ENCODE measurements at regions not wholly inside any gene's neighbourhood (a gene's known extent, or its start where the extent isn't known, plus 50 kb on each side); places are given as distances from the start of the nearest gene placed in this dataset.
"Not testable (repeated sequence)": the region's sequence is repeated elsewhere in the genome, so short reads cannot be mapped to it uniquely, and the experiment has no call there.

DNA sequence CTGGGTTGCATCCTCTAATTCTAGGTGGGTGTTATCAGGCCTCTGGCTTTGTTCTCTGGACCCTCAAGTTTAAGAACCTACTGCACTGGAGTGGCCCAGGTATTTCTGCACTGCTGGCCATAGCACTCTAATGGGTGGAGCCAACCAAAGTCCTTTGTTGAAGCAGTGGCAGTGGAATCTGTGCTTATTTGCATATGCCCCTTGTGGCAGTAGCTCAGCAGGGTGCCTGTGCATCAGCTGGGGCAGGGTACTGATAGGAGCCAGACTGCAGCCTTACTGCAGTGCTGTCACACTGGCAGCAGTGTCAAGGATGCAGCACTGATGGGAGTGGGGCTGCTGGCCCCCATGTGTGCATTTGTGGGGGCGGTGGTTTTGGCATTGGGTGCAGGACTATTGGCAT, 660.6 kb downstream of the LRRIQ3 start:
- FAIRE-seq: no peak
- DNase-seq (ENCODE audit: low spot score in 2 of 2): no peak

DNA sequence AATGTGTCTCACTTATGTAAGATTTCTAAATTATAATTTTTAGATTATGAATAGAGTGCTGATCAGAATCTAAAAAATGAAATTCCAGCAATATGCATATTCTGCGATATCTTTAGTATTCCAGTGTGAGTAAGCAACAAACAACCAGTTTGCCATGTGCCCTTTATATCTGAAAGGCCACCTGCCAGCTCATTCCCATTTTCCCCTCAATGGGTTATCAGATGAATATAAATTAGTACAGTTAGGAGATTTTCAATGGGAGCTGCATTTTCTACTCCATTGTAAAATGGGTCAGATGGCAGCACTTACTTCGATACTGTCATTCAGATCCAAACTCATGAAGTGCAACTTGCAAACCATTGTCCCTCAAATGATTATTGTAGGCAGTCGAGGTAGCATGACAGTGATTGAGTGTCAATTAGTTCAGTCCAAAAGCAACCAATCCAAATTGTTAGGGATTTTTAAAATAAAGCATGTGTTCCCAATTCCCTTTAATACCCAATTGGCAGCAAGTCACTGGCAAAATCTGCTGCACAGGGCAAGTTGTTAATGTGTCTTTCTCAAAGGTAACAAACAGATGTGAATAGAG, 680.3 kb downstream of the LRRIQ3 start:
- FAIRE-seq: no peak

DNA sequence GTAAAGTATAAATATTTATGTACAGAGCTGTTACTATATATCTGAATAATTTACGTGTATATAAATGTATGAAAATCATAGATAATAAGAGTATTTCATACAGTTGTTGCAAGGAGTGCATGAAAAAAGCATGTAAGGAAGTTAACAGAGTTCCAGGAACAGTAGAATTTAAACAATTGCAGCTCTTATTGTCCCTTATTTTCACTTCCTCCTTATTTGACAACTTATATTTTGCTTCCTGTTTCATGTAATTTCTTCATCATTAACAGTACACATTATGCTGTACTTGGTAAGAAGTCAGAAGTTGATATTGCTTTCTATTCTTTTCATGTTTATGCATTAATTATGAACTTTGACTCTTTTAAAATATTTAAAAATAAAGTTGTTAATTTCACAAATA, 681.5 kb downstream of the LRRIQ3 start:
- FAIRE-seq (no peak), DNase-seq (ENCODE audit: low spot score in 2 of 2) (no peak)

More for the DNA sequence above, 680.3 kb downstream of the LRRIQ3 start:
- no peak for DNase-seq (ENCODE audit: low spot score in 2 of 2)

DNA sequence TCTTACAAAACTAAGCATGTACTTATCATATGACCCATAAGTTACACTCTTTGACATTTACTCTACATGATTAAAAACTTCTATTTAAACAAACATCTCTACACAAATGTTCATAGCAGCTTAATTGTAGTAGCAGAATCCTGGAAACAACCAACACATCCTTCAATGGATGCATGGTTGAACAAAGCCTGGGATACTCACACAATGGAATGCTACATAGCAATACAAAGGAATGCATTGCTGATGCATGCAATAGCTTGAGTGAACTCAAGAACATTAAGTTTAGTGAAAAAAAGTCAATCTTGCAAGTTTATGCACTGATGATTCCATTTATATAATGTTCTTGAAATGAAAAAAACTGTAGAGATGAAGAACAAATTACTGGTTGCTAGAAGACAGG, 686.9 kb downstream of the LRRIQ3 start:
- no peak for FAIRE-seq
- no peak for DNase-seq (ENCODE audit: low spot score in 2 of 2)

DNA sequence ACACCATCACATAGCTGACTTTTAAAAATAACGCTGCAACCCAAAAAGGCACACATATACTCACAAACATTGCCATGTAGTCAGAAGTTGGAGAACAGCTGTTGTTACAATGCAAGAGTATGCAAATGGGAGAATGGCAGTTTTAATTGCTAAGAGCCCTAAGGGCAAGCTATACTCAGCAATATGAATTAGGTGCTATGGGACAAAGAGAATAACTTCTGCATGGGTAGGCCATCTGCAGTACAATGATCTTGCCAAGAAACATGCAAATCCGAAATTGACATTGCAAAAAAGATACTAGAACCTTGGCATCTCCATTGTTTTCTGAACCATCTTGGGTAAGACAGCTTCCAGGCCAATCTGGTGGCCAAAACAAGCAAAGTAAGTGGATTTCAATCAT, 697.8 kb downstream of the LRRIQ3 start:
- DNase-seq (ENCODE audit: low spot score in 2 of 2) (no peak), FAIRE-seq (no peak)

DNA sequence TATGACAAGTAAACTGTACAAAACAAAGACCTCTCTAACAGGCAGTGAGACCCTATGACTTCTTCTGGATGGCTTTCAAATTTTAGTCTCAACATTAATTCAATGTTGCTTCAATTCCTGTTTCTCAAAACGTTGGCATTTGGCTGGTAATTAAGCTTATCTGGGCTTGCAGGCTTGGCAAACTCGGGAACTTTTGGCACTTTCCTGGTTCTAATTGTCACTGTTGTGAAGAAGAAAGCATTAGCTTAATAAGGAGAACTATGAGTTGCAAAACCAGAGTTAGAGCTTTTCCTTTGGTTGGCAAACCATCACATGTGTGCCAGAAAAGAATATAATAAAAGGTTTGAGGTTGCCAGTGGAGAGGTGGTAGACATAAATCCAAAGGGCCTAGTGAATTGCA, 698.3 kb downstream of the LRRIQ3 start:
- no peak for DNase-seq (ENCODE audit: low spot score in 2 of 2)
- no peak for FAIRE-seq

DNA sequence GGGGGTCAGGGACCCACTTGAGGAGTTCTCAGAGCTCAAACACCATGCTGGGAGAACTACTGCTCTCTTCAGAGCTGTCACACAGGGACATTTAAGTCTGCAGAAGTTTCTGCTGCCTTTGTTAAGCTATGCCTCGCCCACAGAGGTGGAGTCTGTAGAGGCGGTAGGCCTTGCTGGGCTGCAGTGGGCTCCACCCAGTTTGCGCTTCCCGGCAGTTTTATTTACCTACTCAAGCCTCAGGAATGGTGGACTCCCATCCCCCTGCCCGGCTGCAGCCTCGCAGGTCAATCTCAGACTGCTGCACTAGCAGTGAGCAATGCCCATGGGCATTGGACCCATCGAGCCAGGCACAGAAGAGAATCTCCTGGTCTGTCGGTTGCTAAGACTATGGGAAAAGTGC, 706.4 kb downstream of the LRRIQ3 start:
- no peak for DNase-seq (ENCODE audit: low spot score in 2 of 2)
- FAIRE-seq: no peak

DNA sequence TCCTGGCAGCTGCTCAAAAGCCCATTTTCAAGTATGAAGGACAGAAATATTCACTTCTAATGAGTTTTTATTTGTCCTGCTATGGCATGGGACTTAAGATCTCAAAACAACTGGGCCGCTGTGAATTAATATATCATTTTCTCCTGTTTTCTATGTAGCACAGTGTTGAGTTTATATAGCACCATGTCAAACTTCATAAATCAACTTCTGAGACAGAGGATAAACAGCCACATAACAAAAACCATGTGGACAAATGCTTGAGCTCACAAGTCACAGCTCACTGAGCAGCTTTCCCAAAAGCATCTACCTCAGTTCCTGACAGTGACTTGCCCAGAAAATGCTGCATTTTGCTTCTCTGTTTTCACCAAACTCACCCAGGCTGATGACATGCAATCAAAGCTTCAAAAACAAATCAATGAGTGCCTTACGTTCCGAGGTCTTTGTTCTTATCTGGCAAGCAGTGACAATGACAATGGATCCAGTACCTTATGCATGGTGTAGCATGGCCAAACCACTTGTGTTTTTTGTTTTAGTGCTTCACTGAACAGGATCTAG, 722.6 kb downstream of the LRRIQ3 start:
- no peak for DNase-seq (ENCODE audit: low spot score in 2 of 2)
- no peak for FAIRE-seq

DNA sequence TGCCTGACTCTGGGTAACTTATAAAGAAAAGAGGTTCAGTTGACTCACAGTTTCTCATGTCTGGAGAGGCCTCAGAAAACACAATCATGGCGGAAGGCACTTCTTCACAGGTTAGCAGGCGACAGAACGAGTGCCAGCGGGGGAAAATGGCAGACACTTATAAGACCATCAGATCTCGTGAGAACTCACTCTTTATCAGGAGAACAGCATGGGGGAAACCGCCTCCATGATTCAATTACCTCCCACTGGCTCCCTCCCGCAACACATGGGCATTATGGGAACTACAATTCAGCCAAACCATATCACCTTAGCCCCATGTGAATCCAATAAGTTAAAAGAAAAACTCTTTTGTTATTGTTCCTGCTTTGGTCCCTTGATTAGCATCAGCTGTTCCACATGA, 725.2 kb downstream of the LRRIQ3 start:
- FAIRE-seq (no peak), DNase-seq (ENCODE audit: low spot score in 2 of 2) (no peak)

DNA sequence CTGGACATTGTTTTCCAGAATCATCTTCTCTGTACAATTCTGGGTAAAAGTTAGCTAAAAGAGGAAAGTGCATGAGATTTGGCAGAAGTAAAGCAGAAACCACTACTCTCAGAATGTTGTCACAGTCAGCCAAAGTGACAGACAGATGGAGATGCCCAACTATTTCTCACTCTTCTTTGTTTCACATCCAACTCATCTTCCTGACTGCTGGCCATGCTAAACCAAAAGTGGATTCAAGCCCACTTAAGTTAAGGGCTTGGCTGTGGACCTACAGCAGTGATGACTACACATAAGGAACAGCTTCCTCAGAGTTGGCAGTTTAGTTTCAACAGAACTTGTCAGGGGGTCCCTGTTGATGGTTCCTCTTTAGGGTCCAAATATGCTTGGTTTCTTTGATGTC, 730.2 kb downstream of the LRRIQ3 start:
- no peak for FAIRE-seq
- DNase-seq (ENCODE audit: low spot score in 2 of 2): no peak

DNA sequence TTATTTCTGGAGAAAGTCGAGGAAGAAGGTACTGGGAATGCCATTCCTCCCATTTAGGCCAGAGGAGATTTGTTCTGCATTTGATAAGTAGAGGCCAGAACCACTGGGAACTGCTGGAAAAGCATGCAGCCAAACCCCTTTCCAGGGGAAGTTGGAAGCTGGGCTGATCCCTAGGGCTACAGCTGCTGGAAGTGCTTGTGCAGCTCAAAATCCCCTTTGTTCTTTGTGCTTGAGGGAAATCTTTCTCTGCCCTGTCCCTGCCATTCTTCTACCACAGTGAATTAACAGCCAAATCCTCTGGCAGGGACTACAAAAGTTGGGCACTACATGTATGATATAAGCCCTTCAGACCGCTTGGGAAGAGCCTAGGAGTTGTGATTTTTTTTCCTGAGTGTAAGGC, 734.1 kb downstream of the LRRIQ3 start:
- FAIRE-seq (no peak), DNase-seq (ENCODE audit: low spot score in 2 of 2) (no peak)

DNA sequence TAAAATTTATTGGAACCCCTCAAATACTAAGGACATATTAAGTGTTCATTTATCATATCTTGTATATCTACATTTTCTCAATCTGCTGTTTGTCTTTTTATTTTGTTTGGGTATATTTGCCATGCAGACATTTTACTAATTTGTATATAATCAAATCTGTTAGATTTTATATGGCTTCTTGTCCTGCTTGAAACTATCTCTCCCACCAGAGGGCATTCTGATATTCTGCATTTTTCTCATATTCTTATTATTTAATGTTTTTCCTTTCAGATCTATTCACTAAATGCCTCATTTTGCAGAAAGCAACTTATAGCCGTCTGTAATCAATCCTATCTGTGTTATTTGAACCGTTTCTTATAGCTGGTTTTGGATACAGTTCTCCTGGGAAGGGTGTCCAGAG, 745.5 kb downstream of the LRRIQ3 start:
- FAIRE-seq (no peak), DNase-seq (ENCODE audit: low spot score in 2 of 2) (no peak)

DNA sequence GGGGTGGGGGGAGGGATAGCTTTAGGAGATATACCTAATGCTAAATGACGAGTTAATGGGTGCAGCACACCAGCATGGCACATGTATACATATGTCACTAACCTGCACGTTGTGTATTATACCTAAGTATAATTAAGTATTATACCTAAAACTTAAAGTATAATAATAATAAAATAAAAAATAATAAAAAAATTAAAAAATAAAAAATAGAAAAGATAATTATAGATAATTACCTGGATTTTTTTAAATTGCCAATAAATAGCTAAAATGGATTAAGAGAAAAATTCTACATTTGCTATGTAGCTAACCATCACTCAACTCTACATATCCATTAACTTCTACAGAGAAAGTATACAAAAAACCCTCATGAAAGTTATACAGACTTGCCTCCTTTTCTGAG, 747.3 kb downstream of the LRRIQ3 start:
- DNase-seq (ENCODE audit: low spot score in 2 of 2): not testable (repeated sequence)
- peak; percentile 67 for FAIRE-seq

DNA sequence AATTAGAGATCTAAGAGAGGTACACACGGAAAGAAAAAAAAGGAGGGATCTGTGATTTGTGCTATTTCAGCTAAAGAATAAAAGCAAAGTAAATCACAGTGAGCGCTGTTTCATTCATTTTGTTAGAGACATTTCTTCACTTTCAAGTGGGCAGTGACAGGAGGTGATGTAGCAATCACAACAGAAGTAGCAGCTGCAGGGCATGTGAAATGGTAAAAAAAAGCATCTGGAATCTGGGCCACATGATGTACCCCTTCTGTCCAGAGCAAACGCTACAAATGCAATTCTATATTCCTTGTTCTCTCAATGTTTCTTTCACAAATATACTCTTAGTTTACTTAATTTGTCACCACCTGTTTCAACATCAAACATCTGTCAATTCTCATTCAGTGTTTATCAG, 786.5 kb downstream of the LRRIQ3 start:
- FAIRE-seq: no peak
- no peak for DNase-seq (ENCODE audit: low spot score in 2 of 2)

DNA sequence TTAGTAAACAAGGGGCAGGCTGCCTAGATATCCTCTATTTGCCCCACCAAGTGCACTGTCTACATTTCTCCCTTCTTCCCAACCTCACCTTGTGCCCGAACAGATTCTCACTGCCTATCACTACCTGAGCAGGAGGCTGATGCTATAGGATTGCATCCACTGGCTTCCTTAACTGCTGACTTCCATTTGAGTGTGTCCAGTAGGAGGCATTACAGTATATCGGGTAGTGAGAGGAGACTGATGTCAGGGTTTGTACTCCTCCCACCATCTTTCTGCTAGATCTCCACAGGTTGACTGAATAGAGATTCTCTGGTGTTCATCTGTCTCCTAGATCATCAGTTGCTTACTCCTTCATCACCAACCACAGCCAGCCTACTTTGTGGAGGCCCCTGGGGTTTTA, 796.3 kb downstream of the LRRIQ3 start:
- DNase-seq (ENCODE audit: low spot score in 2 of 2): no peak
- FAIRE-seq: no peak

DNA sequence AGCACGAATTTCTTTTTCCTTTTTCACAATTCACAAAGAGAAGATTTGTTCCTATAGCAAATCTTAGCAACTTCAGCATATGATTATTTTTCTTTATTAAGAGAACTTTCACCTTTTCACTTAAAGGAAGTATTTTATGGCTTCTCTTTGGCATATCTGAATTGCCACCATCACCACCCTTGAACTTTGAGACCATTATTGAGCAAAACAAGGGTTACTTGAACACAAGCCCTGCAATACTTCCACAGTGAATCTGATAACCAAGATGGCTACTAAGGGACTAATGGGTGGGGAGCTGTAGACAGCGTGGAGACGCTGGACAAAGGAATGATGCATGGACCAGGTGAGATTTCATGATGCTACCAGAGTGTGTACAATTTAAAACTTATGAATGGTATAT, 815.0 kb downstream of the LRRIQ3 start:
- FAIRE-seq (no peak), DNase-seq (ENCODE audit: low spot score in 2 of 2) (no peak)

DNA sequence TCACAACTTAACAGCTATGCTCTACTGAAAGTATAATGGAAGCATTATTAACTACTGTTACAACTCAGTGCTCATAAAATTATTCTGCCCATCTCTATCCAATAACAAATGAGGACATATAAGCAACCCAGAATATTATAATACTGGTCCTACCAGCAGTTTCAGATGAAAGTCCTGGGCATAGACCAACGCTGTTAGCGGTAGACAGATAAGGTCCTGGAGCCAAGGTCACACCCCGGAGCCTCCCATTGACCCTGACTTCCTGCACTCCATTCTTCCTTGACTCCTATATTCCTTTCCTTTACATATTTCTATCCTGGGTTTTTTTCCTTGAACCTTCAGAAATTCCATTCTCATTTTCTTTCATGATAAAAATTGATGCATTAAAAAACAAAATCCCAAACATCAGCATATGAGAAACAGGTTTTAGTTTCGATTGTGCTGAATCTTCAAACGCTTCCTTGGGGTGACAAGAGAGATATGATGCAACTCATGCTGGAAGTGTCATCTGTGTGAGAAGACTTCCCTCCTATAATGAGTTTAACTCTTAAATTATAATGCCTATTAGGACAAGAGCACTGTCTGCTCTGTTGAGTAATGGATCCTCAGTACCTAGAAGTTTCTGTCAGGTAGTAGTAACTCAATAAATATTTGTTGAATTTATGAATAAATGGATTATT, 831.1 kb downstream of the LRRIQ3 start:
- DNase-seq (ENCODE audit: low spot score in 2 of 2) (no peak), FAIRE-seq (no peak)

DNA sequence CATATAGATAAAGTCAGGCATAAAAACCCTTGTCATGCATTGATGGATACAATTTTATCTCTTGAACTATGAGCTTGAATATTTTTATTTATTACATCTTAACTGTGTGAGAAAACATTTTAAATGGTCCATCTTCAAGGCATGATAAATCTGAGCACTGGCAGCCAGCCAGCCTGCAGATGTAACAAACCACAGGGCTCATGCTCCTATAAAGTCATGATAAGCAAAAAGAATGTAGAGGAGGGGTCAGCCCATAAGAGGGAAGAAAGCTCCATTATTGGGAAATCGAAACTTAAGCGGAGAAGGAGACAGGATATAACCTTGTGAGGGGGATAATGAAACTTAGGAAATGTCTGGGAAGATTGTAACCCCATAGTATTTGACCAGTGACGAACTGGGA, 839.0 kb downstream of the LRRIQ3 start:
- no peak for DNase-seq (ENCODE audit: low spot score in 2 of 2)
- FAIRE-seq: no peak

DNA sequence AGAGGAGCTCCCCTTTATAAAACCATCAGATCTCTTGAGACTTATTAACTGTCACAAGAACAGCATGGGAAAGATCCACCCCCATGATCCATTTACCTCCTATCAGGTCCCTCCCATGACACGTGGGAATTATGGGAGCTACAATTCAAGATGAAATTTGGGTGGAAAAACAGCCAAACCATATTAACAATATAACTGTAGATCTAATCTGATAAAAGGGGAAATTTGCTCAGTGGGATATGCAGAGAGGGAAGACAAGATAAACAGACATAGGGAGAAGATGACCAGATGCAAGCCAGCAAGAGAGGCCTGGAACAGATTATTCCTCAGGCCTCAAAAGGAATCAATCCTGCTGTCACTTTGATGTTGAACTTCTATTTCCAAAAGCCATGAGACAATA, 841.5 kb downstream of the LRRIQ3 start:
- FAIRE-seq (no peak), DNase-seq (ENCODE audit: low spot score in 2 of 2) (no peak)

DNA sequence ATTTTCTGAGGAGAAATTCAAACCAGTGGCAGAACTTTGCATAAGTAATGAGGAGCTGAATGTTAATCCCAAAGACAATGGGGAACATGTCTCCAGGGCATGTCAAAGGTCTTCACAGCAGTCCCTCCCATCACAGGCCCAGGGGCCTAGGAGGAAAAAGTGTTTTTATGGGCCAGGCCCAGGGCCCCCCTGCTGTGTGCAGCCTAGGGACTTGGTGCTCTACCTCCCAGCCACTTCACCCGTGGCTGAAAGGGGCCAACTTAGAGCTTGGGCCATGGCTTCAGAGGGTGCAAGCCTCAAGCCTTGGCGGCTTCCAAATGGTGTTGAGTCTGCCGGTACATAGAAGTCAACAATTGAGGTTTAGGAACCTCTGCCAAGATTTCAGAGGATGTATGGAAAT, 854.0 kb downstream of the LRRIQ3 start:
- DNase-seq (ENCODE audit: low spot score in 2 of 2) (no peak), FAIRE-seq (no peak)

DNA sequence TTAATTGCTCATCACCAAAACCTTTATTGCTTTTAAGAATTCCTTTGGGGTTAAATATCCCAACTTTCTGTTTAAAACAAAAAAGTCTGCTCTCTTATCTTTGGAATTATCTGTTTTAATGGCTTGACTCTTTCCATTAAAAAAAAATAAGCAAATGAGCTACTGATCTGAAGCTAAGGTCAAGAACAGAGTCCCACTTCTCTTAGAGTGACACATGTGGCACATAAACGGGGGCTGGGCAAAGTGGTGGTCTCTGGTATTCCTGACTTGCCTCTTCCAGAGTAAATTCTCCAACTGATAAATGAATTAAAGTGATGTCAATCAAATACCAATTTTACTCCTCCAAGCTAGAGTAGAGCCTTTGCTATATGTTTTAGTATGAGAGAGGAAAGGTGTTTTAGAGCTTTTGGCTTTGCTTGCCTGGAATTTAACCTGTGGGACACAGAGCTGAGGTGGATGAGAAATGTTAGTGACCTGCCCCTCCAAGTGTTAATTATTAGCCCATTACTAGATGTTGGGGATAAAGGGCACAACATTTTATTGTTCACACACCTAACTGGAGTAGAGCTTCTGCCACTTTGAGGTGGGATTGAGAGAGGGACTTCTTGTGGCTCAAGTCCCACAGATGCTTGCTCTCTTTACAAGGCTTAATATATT, 864.0 kb downstream of the LRRIQ3 start:
- DNase-seq (ENCODE audit: low spot score in 2 of 2): no peak
- no peak for FAIRE-seq

DNA sequence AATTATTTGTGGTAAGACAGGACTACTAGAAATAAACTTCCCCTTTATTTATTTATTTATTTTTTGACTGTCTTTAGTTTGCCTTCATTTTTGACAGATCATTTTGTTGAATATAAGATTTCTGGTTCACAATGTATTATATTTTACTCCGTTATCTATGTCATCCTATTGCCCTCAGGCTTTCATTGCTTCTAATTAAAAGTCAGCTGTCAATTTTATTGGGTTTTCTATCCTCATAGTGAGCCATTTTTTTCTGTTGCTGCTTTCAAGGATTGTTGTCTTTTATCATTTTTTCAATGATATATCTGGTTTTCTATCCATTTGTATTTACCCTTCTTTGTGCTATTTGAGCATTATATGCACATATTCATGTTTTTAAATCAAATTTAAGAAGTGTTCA, 866.2 kb downstream of the LRRIQ3 start:
- FAIRE-seq (no peak), DNase-seq (ENCODE audit: low spot score in 2 of 2) (no peak)

All from frontal cortex (tissue), 3 donors.